Fibroblast of skin of right quadriceps (primary cell): ENCODE measurements at regions not wholly inside any gene's neighbourhood (a gene's known extent, or its start where the extent isn't known, plus 50 kb on each side); places are given as distances from the start of the nearest gene placed in this dataset.
"Not testable (repeated sequence)": the region's sequence is repeated elsewhere in the genome, so short reads cannot be mapped to it uniquely, and the experiment has no call there.

Experiments used
- DNase-seq: peaks from one replicate; pipeline ENCODE4 v3.0.0-alpha.2; 2013

DNA sequence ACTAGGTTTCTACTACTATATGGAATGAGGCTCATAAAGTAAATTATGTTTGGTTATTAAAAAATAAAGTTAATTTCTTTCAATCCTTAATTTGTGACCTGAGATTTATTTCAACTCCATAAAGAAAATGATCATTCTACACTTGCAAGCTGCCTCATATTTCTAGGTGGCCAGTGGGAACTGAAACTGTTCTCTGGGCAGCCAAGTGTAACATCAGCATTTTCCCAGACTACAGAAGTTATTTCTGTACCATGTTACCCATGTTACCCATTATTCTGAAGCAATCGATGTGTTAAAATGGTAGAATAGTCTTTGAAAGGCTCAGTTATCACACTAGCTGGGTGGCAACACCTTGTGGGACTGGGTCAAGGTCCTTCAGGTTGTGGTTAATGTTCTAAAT is 139.3 kb upstream of the FBXO11 start:
- DNase-seq, result no peak

DNA sequence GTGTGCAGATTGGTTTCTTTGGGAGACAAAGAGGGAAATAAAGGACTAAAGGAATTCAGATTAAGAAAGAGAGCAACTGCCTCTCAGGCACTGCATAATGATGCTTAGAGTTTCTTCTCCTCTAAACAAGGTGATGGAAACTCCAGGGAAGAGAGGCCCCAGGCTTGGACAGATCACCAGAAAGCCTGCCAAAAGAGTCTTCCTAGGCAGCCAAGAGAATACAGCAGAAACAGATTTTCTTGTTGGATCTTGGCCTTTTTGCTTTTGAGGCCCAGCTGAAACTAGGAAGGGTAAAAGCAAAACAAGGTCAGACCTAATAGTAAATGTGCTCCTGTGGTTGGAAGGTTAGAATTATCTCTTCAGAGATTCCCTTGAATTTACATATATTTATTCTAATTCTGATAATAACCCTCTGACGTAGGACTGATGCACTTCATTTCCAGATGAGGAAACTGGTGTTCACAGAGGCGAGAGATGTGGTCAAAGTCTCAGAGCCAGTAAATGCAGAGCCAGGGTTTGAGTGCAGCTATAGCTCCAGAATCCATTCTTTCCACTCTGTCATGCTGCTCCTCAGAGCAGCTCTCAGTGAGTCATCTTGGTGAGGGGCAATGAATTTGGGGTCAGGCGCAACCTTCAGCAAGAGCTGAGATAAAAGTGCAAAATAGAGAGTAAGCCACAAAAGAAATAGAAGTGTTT is 142.3 kb upstream of the FBXO11 start:
- peak; percentile 18 for DNase-seq

DNA sequence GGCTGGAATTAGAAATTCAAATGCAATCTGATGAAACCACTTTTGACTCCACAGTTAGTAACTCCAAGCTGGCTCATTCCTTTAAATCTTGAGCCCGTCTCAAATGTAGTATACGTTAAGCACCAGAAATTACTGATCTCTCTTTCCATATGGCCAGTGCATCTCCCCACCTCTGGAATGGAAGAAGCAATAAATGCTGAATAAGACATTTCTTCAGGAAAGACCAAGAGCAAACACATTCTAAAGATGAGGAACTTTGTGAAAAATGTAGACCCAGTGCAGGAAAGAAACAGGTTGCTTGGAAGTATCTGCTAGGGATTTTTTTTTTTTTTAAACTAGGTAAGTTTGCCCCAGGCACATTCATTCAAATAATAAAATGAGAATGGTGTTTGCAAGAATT is 143.1 kb upstream of the FBXO11 start:
- peak; percentile 14 for DNase-seq

DNA sequence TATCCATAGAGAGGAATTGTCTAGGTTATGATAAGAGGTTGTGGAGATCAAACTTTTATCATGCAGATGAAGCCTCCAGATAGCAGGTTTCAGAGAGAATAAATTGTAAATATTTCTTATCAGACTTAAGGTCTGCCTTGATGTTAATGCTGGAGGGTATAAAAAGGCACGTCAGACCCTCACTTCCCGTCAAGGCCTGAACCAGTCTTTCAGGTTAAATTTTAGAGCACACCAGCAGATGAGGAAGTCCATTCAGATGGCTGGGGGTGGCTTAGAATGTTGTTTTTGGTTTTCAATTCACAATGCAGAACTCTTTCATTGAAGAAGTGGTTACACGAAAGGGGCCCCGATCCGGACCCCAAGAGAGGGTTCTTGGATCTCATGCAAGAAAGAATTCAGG is 144.4 kb upstream of the FBXO11 start:
- no peak for DNase-seq

DNA sequence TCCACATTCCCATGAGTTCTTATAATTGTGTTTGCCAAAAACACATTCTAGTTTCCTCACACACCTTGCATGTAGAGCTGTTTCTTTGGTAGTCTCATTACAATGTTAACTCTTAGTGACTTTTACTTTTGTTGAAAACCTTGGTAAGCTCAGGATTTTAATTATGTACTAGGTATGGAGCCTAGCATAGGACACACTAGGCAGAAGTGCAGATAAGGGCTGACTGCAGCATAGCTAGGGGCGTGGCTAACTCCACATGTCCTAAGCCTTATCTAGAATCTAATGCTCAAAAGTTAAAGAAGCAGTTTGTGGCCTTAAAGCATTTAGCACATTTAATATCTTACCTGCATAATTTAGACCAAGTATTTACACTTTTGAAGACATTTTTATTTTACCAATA is 153.7 kb upstream of the FBXO11 start:
- DNase-seq, result no peak

DNA sequence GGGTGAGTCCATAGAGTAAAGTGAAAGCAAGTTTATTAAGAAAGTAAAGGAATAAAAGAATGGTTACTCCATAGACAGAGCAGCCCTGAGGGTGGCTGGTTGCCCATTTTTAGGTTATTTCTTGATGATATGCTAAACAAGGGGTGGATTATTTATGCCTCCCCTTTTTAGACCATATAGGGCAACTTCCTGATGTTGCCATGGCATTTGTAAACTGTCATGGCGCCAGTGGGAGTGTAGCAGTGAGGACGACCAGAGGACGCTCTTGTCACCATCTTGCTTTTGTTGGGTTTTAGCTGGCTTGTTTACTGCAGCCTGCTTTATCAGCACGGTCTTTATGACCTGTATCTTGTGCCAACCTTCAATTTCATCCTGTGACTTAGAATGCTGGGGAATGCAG is 155.4 kb upstream of the FBXO11 start:
- DNase-seq, result not testable (repeated sequence)

DNA sequence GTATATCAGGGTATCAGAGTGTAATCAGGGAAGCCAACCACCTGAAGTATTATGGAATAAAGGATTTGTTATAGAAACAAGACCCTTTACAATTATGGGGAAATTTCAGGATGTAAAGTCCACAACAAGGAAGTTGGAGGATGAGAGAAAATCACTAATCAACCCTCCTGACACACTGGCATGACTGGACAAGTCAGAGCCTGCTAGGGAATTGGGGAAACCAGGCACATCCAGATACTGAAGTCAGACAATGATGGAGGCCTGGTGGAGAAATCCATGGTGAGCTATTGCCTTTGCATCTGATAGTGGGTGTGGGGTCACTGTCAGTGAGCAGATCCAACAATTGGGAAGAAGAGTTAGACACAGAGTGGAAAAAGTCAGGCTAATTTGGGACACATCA is 158.8 kb upstream of the FBXO11 start:
- DNase-seq, result no peak

DNA sequence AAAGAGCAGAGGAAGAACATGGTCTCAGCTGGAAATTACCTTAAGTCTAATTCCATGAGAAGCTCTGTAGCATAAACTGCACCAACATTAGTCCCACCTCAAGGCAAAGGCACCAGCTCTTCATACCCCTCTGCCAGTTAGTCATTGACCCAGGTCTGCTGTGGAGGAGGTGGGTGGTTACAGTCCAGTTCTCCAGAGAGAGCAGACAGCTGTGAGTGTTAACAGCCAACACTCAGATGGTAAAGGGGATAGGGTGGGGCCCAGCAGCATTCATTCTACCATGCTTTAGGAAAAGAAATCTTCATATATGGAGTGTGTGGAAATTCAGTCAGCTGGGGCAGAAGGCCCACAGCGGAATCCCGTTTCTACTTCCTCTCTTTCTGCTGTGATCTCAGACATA is 159.7 kb upstream of the FBXO11 start:
- no peak for DNase-seq

DNA sequence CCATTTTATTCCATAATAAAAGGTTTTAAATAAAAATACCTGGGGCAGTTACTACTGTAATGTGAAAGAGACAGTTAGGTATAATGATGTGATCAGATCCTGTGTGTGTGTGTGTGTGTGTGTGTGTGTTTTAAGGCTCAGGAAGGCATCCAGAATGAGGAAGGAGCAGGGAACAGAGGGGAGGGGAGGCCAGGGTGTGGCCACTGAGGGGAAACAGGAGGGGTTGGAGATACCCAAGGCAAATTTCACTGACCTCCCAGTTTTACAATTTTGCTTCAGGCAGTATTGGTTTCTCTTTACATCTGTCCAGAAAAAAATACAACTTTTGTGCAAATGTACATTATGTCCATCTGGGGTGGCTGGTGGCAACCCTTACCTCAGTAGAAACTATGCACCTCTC is 163.5 kb upstream of the FBXO11 start:
- no peak for DNase-seq

DNA sequence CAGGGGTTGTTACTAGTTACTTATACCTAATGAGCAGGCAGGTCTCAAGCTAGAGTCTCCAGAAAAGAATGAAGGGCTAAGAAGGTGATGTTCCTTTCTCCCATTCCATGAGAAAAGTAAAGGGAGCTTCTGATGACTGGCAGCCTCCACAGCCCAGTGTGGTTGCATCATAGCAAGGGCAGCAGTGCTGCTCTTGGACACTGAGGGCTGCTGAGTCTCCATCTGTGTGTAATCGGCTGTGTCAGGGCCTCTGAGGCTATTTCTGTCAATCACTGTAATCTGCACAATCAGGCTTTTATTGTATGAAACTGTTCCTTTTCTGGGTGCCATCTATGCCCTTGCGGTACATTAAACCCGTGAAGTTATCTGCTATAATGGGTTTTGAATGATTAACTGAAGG is 164.1 kb upstream of the FBXO11 start:
- DNase-seq, result no peak

DNA sequence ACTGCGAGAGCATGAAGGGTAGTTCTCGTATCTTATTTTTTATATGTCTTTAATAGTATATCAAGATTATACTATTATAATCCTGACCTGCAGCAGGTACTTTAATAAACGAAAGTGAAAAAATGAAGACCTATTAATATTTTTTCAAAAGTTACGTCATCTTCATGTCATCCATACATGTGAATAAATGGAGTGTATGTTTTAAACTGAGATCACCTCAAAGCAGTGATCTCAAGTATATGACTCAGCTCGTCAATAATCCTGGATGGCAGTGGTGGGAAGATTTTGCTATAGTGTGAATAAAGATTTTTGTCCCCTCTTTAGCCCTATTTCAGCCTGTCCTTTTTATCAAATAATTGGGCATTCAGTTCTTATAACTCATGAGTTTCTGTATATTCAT is 166.3 kb upstream of the FBXO11 start:
- DNase-seq, result no peak

DNA sequence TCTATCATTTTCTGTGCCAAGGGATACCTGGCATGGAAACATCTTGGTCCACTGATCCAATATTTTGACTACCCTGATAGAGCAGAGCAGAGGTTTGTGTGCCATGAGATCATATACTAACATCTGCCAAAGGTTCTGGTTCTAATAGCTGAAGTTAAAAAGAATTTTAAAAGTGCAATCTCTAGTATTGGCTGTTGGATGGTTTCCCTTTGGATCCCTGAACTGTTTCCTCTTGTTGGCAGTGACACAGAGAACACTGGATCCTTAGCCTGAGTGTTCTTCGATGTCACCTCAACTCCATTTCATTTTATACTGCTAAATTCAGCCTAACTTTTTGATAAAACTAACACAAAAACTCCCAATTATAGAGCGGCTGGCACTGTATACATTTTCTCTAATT is 169.3 kb upstream of the FBXO11 start:
- DNase-seq, result no peak

DNA sequence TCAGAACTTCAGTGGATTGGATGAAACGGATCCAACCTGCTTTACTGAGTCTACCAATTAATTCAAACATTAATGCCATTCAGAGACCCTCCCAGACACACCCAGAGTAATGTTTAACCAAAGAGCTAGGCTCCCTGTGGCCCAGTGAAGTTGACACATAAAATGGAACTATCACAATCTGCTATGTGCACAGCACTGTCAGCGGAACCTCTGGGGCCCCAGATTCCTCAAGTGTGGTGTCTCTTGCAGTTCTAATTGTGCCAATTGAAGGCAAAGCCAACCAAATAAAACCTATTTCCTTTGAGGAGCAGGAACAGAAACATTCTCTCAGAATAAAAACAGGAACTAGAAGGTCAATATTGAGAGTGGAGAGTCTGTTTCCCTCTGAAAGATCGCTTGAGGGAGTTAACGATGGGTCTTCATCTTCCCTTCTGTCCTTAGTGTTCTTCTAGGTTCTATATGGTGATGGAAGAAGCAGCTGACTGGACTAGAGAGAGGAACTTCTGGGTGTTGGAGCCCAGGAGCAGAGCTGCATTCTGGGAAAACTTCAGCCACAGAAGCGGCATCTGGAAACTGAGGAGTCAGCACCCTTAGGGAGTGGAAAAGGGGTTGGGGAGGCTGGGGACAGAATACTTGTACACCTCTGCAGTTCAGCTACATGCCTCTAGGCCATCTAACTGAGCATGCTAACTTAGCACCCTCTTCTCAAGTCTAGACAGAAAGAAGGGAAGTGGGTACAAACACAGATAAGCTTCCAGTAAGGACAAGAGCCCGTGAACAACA is 174.4 kb upstream of the FBXO11 start:
- no peak for DNase-seq

DNA sequence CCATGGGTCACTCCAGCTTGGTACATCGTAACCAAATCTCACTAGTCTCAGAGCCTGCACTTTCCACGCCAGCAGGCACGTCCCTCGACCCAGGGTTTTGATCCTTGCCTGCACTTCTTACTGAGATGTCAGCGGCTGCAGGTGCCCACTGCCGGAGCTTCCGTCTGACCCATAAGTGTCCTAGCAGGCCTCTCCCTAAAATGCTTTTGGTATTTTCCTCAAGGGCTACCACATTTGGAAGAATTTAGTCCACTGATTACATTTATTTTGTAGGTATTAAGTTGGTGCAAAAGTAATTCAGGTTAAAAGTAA is 175.0 kb upstream of the FBXO11 start:
- DNase-seq, result no peak

DNA sequence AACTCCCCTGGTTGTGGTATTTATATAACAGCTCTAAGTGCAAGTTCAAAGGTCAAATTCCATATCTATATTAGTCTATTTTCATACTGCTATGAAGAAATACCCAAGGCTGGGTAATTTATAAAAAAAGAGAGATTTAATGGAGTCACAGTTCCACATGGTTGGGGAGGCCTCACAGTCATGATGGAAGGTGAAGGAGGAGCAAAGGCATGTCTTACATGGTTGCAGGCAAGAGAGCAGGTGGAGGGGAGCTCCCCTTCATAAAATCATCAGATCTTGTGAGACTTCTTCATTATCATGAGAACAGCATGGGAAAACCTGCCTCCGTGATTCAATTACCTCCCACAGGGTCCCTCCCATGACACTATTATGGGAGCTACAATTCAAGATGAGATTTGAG is 179.6 kb upstream of the FBXO11 start:
- no peak for DNase-seq

DNA sequence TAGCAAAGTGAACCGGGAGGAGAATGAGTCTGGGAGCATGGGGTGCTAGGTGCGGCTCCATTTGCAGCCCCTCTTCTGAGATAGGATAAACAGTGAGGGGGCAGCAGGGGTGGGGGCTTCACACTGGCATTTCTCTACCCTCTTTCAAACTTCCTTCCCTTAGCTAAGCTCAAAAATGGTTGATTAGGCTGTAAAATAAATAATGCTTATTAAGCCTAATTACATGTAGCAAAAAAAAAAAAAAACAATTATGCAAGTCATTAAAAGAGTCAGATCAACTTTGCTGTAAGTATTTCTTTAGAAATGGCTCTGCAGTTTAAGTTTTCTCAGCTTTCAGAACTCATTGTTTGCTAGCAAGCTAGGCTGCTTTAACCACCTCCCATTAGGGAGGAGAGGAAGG is 182.7 kb upstream of the FBXO11 start:
- DNase-seq, result no peak

DNA sequence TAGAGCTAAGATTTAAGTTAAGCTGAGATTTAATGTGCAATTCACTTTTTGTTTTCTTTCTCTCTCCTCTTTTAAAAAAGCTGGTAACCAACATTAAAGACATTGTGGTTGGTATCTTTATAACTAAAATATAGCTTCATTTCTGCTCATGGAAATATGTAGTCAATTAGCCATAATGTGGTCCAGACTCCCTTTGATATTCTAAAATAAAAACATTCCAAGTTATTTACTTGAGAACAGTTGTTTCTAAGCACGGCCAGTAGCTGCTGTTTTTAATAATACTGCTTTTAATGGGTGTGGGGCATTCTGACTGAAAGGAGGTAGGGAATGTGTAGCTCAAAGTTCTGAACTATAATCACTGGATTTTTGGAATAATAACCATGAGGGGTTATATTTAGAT is 183.3 kb upstream of the FBXO11 start:
- DNase-seq, result no peak

DNA sequence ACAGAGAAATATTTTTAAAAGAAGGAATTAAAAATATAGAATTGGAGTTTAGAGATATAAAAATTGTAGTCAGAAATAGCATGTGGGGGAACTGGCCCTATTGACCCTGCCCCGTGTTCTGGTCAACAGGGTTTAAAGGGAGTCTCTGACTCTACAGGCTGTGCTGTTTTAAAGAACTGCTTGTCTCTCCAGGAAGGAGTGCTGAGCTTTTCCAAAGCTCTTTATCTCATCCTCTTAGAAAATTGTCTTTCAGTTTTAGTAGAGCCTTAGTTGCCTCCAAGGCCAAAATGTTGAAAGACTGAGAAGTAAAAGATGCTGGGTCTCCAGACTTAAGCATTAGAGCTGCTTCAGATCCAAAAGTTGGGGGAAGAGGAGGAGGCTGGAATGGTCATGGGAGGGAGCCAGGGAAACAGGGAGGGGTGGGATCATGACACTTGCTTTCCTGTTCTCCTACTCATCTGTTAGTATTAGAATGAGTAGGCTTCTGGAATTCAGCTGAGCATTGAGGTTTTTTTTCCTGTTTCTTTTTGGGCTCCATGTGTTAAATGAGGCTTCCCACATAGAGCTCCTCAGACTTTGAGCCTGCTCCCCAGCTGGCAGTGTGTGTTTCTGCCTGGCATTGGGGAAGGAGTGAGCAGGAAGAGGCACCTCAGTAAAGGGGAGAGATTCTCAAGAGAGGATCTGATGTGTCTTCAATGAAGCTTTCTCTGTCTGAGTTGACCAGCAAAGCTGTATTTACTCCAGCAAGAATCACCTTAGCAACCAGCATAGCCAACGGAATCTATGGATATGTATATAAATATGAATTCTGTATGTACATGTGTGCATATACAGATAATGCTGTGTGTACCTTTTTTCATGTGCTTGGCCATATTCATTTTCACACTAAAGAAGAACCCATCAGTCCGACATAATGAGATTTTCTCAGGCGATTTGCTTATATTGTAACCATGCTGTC is 186.8 kb upstream of the FBXO11 start:
- peak; percentile 19 for DNase-seq

DNA sequence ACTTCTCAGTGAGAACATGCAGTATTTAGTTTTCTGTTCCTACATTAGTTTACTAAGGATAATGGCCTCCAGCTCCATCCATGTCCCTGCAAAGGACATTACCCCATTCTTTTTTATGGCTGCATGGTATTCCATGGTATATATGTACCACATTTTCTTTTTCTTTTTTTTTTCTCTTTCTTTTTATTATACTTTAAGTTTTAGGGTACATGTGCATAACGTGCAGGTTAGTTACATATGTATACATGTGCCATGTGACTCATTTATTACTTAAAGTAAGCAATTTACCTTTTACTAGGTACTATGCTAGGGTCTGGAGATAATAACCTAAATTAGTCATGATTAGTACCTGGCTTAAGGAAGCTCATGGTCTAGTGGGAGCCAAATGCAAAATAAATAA is 190.5 kb upstream of the FBXO11 start:
- not testable (repeated sequence) for DNase-seq

DNA sequence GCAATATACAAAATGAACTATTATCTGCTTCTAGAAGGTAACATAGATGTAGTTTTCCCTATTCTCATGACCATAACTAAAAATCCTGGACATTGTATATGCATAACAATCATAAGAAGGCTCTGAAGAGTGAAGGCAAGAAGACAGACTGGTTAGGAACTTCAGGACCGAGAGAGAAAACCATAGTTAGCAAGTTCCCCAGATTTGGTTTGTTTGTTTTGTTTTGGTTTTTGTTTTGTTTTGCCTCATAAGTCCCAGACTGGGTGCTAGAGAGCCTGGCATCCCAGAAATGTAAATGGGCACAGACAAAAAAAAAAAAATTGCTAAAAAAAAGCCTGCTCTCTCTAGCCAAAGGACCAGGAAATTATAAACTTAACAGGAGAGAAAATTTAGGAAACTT is 192.2 kb upstream of the FBXO11 start:
- no peak for DNase-seq

DNA sequence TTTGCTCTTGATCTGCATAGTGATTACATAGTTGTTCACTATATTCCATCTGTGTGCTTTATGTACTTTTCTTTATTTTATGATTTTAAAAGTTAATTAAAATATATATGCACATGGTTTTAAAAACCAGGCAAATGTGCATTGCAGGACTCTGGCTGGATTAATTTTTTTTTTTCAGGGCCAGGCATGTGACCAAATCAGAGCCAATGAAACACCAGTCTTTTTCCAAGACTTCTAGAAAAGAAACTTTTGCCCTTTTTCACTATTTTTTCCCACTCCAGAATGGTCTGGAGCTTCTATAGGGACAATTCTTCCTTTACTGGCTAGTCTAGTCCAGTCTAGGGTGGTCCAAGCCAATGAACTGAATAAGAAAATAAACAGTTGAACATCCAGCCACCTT is 198.1 kb upstream of the FBXO11 start:
- no peak for DNase-seq

DNA sequence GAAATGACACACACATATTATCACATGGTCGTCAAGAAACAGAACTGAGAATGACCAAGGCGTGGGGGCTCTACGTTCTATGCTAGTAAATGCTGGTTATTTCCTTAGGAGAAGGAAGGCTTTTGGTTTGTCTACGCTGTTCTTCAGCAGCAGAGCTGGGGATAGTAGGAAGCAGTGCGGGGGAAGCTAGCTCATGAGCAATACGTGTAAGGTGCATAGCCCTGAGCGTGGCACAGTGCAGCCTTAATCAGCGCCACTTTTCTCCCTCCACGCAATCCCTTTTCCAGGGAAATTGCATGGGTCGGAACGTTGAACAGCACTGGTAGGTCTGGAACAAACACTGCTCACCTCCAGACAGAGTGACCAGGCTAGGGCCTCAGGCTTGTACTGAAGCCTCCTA is 199.6 kb upstream of the FBXO11 start:
- DNase-seq, result no peak

DNA sequence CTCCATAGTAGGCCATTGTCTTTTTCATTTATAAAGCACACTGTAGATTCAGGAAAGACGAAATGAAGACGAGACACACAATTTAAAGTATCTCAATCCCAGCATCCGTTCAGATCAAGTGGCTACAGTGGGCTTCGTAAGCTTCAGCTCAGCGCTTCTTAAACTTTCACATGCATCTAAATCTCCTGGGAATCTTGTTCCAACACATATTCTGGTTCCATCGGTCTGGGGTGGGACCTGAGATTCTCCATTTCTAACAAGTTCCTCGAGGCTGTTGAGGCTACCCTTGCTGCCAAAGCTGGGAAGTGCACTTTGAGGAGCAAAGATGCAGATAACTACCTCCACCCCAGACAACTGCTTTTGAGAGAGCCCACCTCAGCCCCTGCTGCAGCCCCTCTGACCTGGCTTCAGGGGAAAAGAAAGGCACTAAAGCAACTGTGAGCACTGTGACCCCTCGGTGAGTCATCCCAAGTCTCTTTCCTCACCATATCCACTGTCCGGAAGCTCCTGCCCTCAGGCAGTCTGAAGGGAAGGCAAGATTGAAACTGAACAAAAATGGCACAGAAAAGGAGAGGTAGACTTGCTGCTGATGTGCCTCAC is 201.1 kb upstream of the FBXO11 start:
- DNase-seq, result peak; percentile 60
